Small intestine (tissue), 7 donors: ENCODE measurements at regions not wholly inside any gene's neighbourhood (a gene's known extent, or its start where the extent isn't known, plus 50 kb on each side); places are given as distances from the start of the nearest gene placed in this dataset.

Source experiments
- DNase-seq, 2 donors: peaks; one replicate each; pipeline versions ENCODE4 v3.0.0 to v3.0.0-alpha.2; 2013
- FAIRE-seq: peaks from 2 replicates; lab custom pipeline; 2012; peaks lifted over from hg19 to GRCh38; lab: Jason Lieb, UNC
- H3K27ac ChIP-seq, 3 donors: one replicate each; pipeline ENCODE4 v1.5.1; 2013; ENCODE audit warnings: low read length in 2 of 3, mild to moderate bottlenecking in 2 of 3, control low read depth in 1 of 3, inconsistent platforms in 1 of 3, low read depth in 1 of 3, moderate library complexity in 1 of 3
- H3K27me3 ChIP-seq, 3 donors: one replicate each; pipeline ENCODE4 v1.6.1; 2013; ENCODE audit warnings: low read length in 3 of 3, inconsistent platforms in 1 of 3; ENCODE audit not compliant: control insufficient read depth in 3 of 3, insufficient read depth in 3 of 3
- H3K36me3 ChIP-seq, 3 donors: one replicate each; pipeline ENCODE4 v1.6.1; 2013; ENCODE audit warnings: low read length in 3 of 3, inconsistent platforms in 1 of 3, low read depth in 1 of 3, mild to moderate bottlenecking in 1 of 3, moderate library complexity in 1 of 3; ENCODE audit not compliant: control insufficient read depth in 3 of 3, insufficient read depth in 2 of 3
- H3K4me1 ChIP-seq, 3 donors: one replicate each; pipeline ENCODE4 v1.6.1; 2013; ENCODE audit warnings: low read length in 2 of 3, inconsistent platforms in 1 of 3, low read depth in 1 of 3, mild to moderate bottlenecking in 1 of 3, moderate library complexity in 1 of 3; ENCODE audit not compliant: control insufficient read depth in 3 of 3, insufficient read depth in 2 of 3
- H3K4me3 ChIP-seq, 3 donors: one replicate each; pipeline ENCODE4 v1.5.1; 2013; ENCODE audit warnings: low read length in 3 of 3, control low read depth in 1 of 3, inconsistent platforms in 1 of 3, low read depth in 1 of 3, mild to moderate bottlenecking in 1 of 3, moderate library complexity in 1 of 3
- H3K9me3 ChIP-seq, 2 donors: one replicate each; pipeline ENCODE4 v1.6.1; 2013; ENCODE audit warnings: low read depth in 1 of 2, low read length in 1 of 2; ENCODE audit not compliant: control insufficient read depth in 2 of 2, insufficient read depth in 1 of 2
- WGBS, 3 donors: extraction: QIAGEN DNeasy Blood & Tissue Kit; methylation state at CpG; one replicate each; pipeline ENCODE4 v1.1.7; 2013; 5-methylcytosine and 5-hydroxymethylcytosine counted together
- donor health status: healthy with polysubstance abuse.
- donor health status: control.
- donor health status: control.
- donor health status: Bipolar disorder and iron deficiency.
- donor health status: healthy.

- no peak for FAIRE-seq
- 80 to 91% (median 85%) methylated on average over 1 of the region's 1 CpG for WGBS, 3 donors
Observed at GRCh38 chr12:14310866-14311265, 54.6 kb upstream of the ATF7IP start.

GRCh38 chr12:14313379-14314138, 51.9 kb upstream of the ATF7IP start:
- no peaks in the 10 kb centered on the region for H3K36me3 ChIP-seq
- H3K9me3 ChIP-seq = no peaks in the 10 kb centered on the region
- no peaks in the 10 kb centered on the region for H3K4me1 ChIP-seq
- H3K27ac ChIP-seq = no peak overlapping the region
- FAIRE-seq = no peak
- 89 to 96% (median 91%) methylated on average over 7 of the region's 7 CpGs for WGBS, 3 donors
- no peaks in the 10 kb centered on the region for H3K27me3 ChIP-seq
- no peak for DNase-seq
- no peak overlapping the region for H3K4me3 ChIP-seq

More at GRCh38 chr12:14310866-14311265, 54.6 kb upstream of the ATF7IP start:
- DNase-seq = no peak
- Histone ChIP-seq H3K4me3 (no peak overlapping the region), H3K9me3 (peaks cover 0 to 4% of the 10 kb centered on the region in 2 donors), H3K27me3 (no peaks in the 10 kb centered on the region), H3K4me1 (no peaks in the 10 kb centered on the region), H3K36me3 (no peaks in the 10 kb centered on the region), H3K27ac (no peak overlapping the region)

GRCh38 chr12:14314801-14315200, 50.7 kb upstream of the ATF7IP start:
- DNase-seq (no peak), FAIRE-seq (no peak)
- no peaks in the 10 kb centered on the region for H3K36me3 ChIP-seq
- WGBS, 3 donors = 89 to 94% (median 90%) methylated on average over 6 of the region's 6 CpGs
- no peaks in the 10 kb centered on the region for H3K9me3 ChIP-seq
- no peaks in the 10 kb centered on the region for H3K4me1 ChIP-seq
- no peak overlapping the region for H3K27ac ChIP-seq
- no peaks in the 10 kb centered on the region for H3K27me3 ChIP-seq
- no peak overlapping the region for H3K4me3 ChIP-seq

- Histone ChIP-seq H3K4me1 (no peaks in the 10 kb centered on the region), H3K9me3 (no peaks in the 10 kb centered on the region), H3K36me3 (no peaks in the 10 kb centered on the region), H3K27me3 (no peaks in the 10 kb centered on the region), H3K4me3 (no peak overlapping the region), H3K27ac (no peak overlapping the region)
- DNase-seq (no peak), FAIRE-seq (no peak)
Observed at GRCh38 chr12:14315501-14315900, 50.0 kb upstream of the ATF7IP start.
